NOMO-1 (cell line): ENCODE measurements at regions not wholly inside any gene's neighbourhood (a gene's known extent, or its start where the extent isn't known, plus 50 kb on each side); places are given as distances from the start of the nearest gene placed in this dataset.
"Not testable (repeated sequence)": the region's sequence is repeated elsewhere in the genome, so short reads cannot be mapped to it uniquely, and the experiment has no call there.

Source experiments
- DNase-seq, 2 experiments: peaks; one replicate each; lab custom pipeline; 2025; ENCODE audit not compliant: unreplicated experiment in 2 of 2; lab: John Stamatoyannopoulos, UW

GRCh38 chr6:78380541-78380940, 486.8 kb upstream of the IRAK1BP1 start:
- DNase-seq, result no peak

DNA sequence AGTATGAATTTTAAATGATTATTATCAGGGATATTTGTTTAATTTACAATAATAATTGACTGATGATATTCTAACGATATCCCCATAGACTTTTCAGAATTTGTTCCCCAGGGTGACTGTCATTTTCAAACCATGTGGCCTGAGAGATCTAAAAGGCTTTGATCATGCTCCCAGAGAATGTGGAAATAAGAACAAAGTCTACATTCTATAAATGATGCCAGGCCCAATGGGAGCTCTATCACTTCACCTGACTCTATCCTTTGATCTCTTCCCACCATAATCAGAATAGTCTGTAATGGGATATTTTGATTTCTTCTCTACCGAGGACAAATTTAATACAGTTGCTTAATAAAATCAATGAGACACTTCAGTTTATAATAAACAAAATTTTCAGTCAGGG, 483.4 kb upstream of the IRAK1BP1 start:
- no peak for DNase-seq

DNA sequence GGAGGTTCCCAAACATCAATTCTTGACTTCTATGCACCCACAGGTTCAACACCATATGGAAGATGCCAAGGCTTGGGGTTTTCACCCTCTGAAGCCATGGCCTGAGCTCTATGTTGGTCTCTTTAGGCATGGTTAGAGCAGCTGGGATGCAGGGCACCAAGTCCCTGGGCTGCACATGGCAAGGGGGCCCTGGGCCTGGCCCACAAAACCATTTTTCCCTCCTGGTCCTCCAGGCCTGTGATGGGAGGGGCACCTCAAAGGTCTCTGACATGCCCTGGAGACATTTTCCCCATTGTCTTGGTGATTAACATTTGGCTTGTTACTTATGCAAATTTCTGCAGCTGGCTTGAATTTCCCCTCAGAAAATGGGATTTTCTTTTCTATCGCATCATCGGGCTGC, 480.5 kb upstream of the IRAK1BP1 start:
- not testable (repeated sequence) for DNase-seq

DNA sequence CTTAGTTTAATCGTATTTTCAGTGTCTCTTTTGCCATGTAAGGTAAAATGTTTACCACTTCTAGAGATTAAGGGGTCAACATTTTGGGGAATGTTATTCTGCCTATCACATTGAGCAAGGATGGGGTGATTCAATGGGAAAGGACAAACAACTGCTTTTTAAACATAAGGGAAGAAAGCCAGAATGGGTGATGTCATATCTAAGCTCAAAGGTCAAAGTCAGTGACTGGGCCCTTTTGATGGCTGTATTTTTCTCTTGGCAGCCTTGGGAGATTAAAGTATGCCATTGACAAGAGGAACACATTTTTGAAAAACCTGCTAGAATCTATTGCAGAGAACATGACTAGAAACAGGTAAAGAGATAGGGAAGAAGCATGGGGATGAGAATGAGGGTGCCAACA, 477.3 kb upstream of the IRAK1BP1 start:
- no peak for DNase-seq

- DNase-seq, result no peak
Measured at GRCh38 chr6:78397499-78397898, 469.9 kb upstream of the IRAK1BP1 start.

- no peak for DNase-seq
Measured at GRCh38 chr6:78398292-78398691, 469.1 kb upstream of the IRAK1BP1 start.

GRCh38 chr6:78400076-78400475, 467.3 kb upstream of the IRAK1BP1 start:
- DNase-seq, result no peak

- no peak for DNase-seq
Measured at GRCh38 chr6:78427386-78427785, 440.0 kb upstream of the IRAK1BP1 start.

DNA sequence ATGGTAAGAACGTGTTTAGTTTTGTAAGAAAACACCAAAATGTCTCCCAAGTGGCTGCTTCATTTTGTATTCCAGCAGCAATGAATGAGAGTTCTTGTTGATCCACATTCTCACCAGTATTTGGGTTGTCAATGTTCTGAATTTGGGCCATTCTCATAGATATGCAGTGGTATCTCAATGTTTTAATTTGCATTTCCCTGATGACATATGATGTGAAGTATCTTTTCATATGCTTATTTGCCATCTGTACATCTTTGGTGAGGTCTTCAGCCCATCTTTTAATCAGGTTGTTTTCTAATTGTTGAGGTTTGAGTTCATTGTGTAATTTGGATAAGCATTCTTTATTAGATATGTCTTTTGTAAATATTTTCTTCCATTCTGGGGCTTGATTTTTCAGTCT, 436.8 kb upstream of the IRAK1BP1 start:
- DNase-seq, result no peak

DNA sequence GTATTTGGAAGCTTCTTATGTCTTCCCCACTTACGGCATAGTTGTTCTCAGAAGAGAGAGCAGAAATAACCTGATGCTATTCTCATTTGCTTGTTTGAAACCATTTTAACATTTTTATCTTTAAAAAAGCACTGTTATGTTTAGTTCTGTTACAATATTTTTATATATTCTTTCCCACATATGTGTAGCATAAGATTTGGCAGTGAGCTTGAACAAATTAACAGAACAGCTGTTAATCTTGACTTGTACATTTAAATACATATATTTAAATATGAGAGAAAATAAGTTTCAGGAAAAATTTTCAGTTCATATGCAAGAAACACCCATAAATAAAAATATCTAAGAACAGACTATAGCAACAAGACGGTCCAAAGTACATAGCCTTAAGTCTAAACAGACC, 431.7 kb upstream of the IRAK1BP1 start:
- DNase-seq, result no peak

GRCh38 chr6:78436335-78436734, 431.0 kb upstream of the IRAK1BP1 start:
- no peak for DNase-seq

GRCh38 chr6:78438135-78438534, 429.2 kb upstream of the IRAK1BP1 start:
- DNase-seq, result no peak

DNA sequence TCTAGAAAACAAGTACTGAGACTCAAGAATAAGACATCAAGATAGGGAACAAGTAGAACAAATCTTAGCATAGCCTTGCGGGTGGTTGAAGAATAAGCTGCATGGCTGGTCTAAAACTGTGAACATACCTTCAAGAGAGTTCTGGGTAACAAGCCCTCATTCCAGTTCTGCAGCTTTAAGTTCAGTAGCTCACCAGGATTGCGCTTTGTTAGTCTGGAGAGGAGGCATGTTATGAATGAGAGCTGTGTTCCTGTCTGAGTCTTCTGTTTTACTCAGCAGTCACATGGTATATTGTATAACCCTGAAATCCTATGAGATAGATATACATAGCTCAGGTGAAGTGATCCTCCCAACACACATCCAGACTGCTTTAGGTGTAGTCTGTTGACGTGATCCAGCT, 406.6 kb upstream of the IRAK1BP1 start:
- no peak for DNase-seq

- no peak for DNase-seq
Measured at GRCh38 chr6:78462728-78463127, 404.6 kb upstream of the IRAK1BP1 start.

DNA sequence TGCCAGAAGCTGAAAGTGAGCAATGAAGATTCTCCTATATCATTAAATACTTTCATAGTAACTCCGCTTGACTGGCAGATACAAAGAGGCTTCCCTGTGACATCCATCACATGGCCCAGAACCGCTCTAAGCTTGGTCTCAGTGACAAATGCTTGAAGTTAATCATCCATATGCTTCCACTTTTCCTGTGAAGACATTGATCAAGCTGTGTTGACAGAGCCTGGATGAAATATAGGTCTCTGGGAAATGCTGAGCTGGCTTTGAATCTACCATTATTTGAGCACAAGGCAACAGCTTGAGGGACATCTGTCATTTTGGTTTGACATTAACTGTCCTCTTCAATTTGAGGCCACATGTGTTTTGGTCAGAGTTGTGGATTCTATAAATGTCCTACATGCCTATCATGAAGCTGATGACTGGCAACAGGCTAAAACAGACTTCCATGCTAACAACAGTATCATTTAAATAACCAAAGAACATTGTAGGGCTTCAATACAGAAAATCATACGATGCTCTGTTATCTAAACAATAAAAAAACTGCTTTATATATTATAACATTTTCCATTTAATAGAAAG, 402.2 kb upstream of the IRAK1BP1 start:
- no peak for DNase-seq

DNA sequence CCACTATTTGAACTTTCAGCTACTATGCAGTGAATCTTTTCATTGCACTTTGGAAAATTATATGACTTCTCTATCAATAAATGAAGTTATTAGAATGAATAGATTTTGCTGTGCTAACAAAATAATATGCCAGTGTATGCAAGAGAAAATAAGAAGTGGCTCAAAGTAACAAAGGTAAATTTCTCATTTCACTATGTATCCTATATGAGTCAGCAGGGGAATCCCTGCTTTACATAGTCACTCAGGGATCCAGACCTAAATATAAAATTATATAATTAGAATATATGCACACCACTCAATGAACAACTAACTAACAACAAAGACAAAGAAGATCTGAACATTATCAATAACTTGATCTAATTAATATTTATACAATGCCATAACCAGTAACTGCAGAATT, 390.8 kb upstream of the IRAK1BP1 start:
- no peak for DNase-seq

DNA sequence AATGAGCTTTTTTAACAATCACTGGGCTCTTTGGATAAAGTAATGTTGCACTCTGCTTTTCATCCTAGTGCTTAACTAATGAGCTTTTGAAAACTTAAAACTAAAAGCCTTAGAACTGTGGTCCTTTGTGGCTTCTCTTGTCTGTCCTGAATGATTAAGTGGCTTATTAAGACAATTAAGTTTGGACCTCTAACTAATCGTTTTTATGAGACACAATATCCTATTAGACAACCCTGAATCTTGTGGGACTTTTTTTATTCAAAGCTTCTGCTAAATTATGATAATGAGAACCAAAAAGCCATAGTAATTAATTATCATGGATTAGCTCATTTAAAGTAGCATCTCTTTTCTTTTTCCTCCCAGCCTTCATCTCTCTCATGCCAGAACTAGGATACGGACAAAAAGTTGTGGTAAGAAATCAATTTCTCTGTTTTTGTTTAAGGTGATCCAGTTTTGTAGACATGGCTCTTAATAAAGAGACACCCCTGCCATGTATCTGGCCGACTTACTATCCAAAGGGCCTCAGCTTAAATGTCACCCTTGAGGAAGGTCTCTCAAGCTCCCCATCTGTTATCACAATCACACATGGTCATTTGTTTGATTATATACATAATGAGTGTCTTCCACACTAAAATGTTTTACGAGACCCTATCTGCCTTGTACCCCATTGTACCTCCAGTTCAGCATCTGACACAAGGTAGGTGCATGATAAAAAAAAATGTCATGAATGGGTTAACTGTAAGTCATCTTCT, 384.4 kb upstream of the IRAK1BP1 start:
- no peak for DNase-seq

- no peak for DNase-seq
Measured at GRCh38 chr6:78483553-78484197, 383.7 kb upstream of the IRAK1BP1 start.

GRCh38 chr6:78484198-78485064, 382.9 kb upstream of the IRAK1BP1 start:
- no peak for DNase-seq

DNA sequence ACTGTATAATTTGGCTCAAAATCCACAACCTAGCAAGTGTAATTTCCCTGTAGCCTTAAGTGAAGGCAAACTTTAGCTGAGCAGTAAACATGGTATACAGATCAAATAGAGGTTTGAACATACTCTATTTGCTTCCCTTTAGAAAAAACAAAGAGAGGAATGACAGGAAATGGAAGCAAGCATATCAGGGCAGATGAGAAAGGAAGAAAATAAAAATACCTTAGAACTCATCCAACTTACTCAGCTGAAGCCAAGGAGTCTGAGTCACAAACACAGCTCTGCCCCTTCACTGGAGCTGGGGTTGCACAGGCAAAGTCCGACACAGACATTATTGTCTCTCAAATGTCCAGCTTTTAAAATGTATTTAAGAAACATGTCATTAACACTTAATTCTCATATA, 379.9 kb upstream of the IRAK1BP1 start:
- no peak for DNase-seq

DNA sequence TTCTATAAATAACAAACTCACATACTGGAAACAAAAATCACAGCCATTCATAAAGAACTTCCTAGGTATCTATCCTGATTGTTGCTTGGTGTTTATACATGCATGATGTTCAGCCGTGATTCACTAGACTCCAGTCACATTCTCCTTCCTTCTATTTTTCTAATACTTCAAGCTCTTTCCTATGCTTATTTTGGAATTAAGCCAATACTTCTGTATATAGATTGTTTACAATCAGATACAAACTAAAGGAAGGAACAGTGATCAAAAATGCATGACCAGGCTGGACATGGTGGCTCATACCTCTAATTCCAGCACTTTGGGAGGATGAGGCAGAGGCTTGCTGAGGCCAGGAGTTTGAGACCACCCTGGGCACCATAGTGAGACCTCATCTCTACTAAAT, 377.5 kb upstream of the IRAK1BP1 start:
- no peak for DNase-seq
